ENCODE measurements at regions not wholly inside any gene's neighbourhood (a gene's known extent, or its start where the extent isn't known, plus 50 kb on each side); places are given as distances from the start of the nearest gene placed in this dataset.

- no peaks in the 10 kb centered on the region for H3K27me3 ChIP-seq
- H3K4me1 ChIP-seq: no peaks in the 10 kb centered on the region
- peaks cover 0 to 15% (median 6%) of the 10 kb centered on the region in 4 donors for H3K9me3 ChIP-seq
- H3K4me3 ChIP-seq: no peak overlapping the region
- no peak for DNase-seq (ENCODE audit: low spot score in 2 of 2)
- H3K27ac ChIP-seq: no peak overlapping the region
- no peaks in the 10 kb centered on the region for H3K36me3 ChIP-seq
- TF ChIP-seq EP300 (IDR thresholded peaks at IDR 0.05) (no peak), CTCF (IDR thresholded peaks at IDR 0.05) (no peak), POLR2A (IDR thresholded peaks at IDR 0.05) (no peak)
- WGBS, 2 donors: 78 to 94% methylated on average over 2 of the region's 2 CpGs
These were observed 120.2 kb upstream of the CDK6 start for GRCh38 chr7:92956575-92956974.

- Histone ChIP-seq H3K36me3 (no peaks in the 10 kb centered on the region), H3K27me3 (no peaks in the 10 kb centered on the region), H3K4me1 (no peaks in the 10 kb centered on the region), H3K27ac (no peak overlapping the region), H3K9me3 (peaks cover 0 to 15% (median 6%) of the 10 kb centered on the region in 4 donors), H3K4me3 (no peak overlapping the region)
- TF ChIP-seq CTCF (IDR thresholded peaks at IDR 0.05) (no peak), POLR2A (IDR thresholded peaks at IDR 0.05) (no peak), EP300 (IDR thresholded peaks at IDR 0.05) (no peak)
- WGBS, 2 donors: 41 to 44% methylated on average over 6 of the region's 6 CpGs
- DNase-seq (ENCODE audit: low spot score in 2 of 2): no peak
These were observed 118.7 kb upstream of the CDK6 start for GRCh38 chr7:92955081-92955480.

- Histone ChIP-seq H3K9me3 (peaks cover 0 to 15% (median 6%) of the 10 kb centered on the region in 4 donors), H3K4me3 (no peak overlapping the region), H3K36me3 (no peaks in the 10 kb centered on the region), H3K27ac (no peak overlapping the region), H3K4me1 (no peaks in the 10 kb centered on the region), H3K27me3 (no peaks in the 10 kb centered on the region)
- no peak for TF ChIP-seq POLR2A (IDR thresholded peaks at IDR 0.05)
- TF ChIP-seq CTCF (IDR thresholded peaks at IDR 0.05): no peak
- no peak for TF ChIP-seq EP300 (IDR thresholded peaks at IDR 0.05)
- DNase-seq (ENCODE audit: low spot score in 2 of 2): no peak
- WGBS, 2 donors: 10 to 36% methylated on average over 2 of the region's 2 CpGs
These were observed 117.3 kb upstream of the CDK6 start for GRCh38 chr7:92953657-92954056.

- no peak overlapping the region for H3K27ac ChIP-seq
- no peaks in the 10 kb centered on the region for H3K4me1 ChIP-seq
- H3K27me3 ChIP-seq: no peaks in the 10 kb centered on the region
- no peaks in the 10 kb centered on the region for H3K9me3 ChIP-seq
- H3K36me3 ChIP-seq: no peaks in the 10 kb centered on the region
- no peak for DNase-seq (ENCODE audit: low spot score in 2 of 2)
- no peak overlapping the region for H3K4me3 ChIP-seq
- TF ChIP-seq CTCF (IDR thresholded peaks at IDR 0.05) (no peak), EP300 (IDR thresholded peaks at IDR 0.05) (no peak), POLR2A (IDR thresholded peaks at IDR 0.05) (no peak)
- 79 to 90% methylated on average over 1 of the region's 1 CpG for WGBS, 2 donors
These were observed 113.4 kb upstream of the CDK6 start for GRCh38 chr7:92949748-92950147.

GRCh38 chr7:92945840-92946239, 109.5 kb upstream of the CDK6 start:
- H3K36me3 ChIP-seq: no peaks in the 10 kb centered on the region
- no peaks in the 10 kb centered on the region for H3K27me3 ChIP-seq
- H3K27ac ChIP-seq: no peak overlapping the region
- no peak for TF ChIP-seq EP300 (IDR thresholded peaks at IDR 0.05)
- TF ChIP-seq POLR2A (IDR thresholded peaks at IDR 0.05): no peak
- no peak for TF ChIP-seq CTCF (IDR thresholded peaks at IDR 0.05)
- WGBS, 2 donors: 74 to 82% methylated on average over 4 of the region's 4 CpGs
- H3K9me3 ChIP-seq: no peaks in the 10 kb centered on the region
- H3K4me3 ChIP-seq: no peak overlapping the region
- DNase-seq (ENCODE audit: low spot score in 2 of 2): no peak
- no peaks in the 10 kb centered on the region for H3K4me1 ChIP-seq
